ENCODE measurements at regions not wholly inside any gene's neighbourhood (a gene's known extent, or its start where the extent isn't known, plus 50 kb on each side); places are given as distances from the start of the nearest gene placed in this dataset.

GRCh38 chr18:34411952-34412351, 187.2 kb upstream of the NOL4 start:
- Histone ChIP-seq H3K4me1 (ENCODE audit: insufficient read depth, low read length, poor library complexity, severe bottlenecking) (no peaks in the 10 kb centered on the region), H2AFZ (ENCODE audit: low read length) (no peak overlapping the region), H3K4me2 (ENCODE audit: low read length) (no peak overlapping the region), H3K9me3 (ENCODE audit: low read length) (no peaks in the 10 kb centered on the region), H3K79me2 (ENCODE audit: insufficient read depth, low read depth, low read length) (no peaks in the 10 kb centered on the region), H3K9me2 (ENCODE audit: insufficient read depth, low read length) (no peaks in the 10 kb centered on the region), H3K4me3 (ENCODE audit: low read depth, low read length, poor library complexity, severe bottlenecking) (no peak overlapping the region), H4K20me1 (ENCODE audit: insufficient read depth, low read length) (no peaks in the 10 kb centered on the region), H3K27ac (ENCODE audit: low read depth, low read length, poor library complexity, severe bottlenecking) (no peak overlapping the region), H3K36me3 (ENCODE audit: insufficient read depth, low read length) (no peaks in the 10 kb centered on the region)
- ChIA-PET CTCF (ENCODE audit: unreplicated experiment) (no interaction called here), POLR2A (no interaction called here)
- intact Hi-C loops (cut with micrococcal nuclease; ENCODE audit: unreplicated experiment): no loop called here
- no peak for TF ChIP-seq CTCF (conservative IDR thresholded peaks at IDR 0.05; ENCODE audit: low read length)
- no peak for TF ChIP-seq EZH2phosphoT487 (IDR thresholded peaks at IDR 0.05; ENCODE audit: borderline replicate concordance, low read depth, low read length)
- DNase-seq (ENCODE audit: low spot score): no peak
- no TSS peak for BruUV-seq (replicated peaks)

GRCh38 chr18:34431042-34431441, 206.3 kb upstream of the NOL4 start:
- no peak for DNase-seq (ENCODE audit: low spot score)
- no peaks in the 10 kb centered on the region for H3K36me3 ChIP-seq (ENCODE audit: insufficient read depth, low read length)
- no peak overlapping the region for H3K4me3 ChIP-seq (ENCODE audit: low read depth, low read length, poor library complexity, severe bottlenecking)
- intact Hi-C loops (cut with micrococcal nuclease; ENCODE audit: unreplicated experiment): no loop called here
- POLR2A ChIA-PET: no interaction called here
- H3K79me2 ChIP-seq (ENCODE audit: insufficient read depth, low read depth, low read length): no peaks in the 10 kb centered on the region
- TF ChIP-seq CTCF (conservative IDR thresholded peaks at IDR 0.05; ENCODE audit: low read length) (no peak), EZH2phosphoT487 (IDR thresholded peaks at IDR 0.05; ENCODE audit: borderline replicate concordance, low read depth, low read length) (no peak)
- BruUV-seq (replicated peaks): no TSS peak
- H2AFZ ChIP-seq (ENCODE audit: low read length): no peak overlapping the region
- no peaks in the 10 kb centered on the region for H3K9me2 ChIP-seq (ENCODE audit: insufficient read depth, low read length)
- H3K27ac ChIP-seq (ENCODE audit: low read depth, low read length, poor library complexity, severe bottlenecking): no peak overlapping the region
- no peaks in the 10 kb centered on the region for H3K4me1 ChIP-seq (ENCODE audit: insufficient read depth, low read length, poor library complexity, severe bottlenecking)
- H3K9me3 ChIP-seq (ENCODE audit: low read length): no peaks in the 10 kb centered on the region
- no peaks in the 10 kb centered on the region for H4K20me1 ChIP-seq (ENCODE audit: insufficient read depth, low read length)
- CTCF ChIA-PET (ENCODE audit: unreplicated experiment): no interaction called here
- no peak overlapping the region for H3K4me2 ChIP-seq (ENCODE audit: low read length)

GRCh38 chr18:34444622-34445021, 219.9 kb upstream of the NOL4 start:
- DNase-seq (ENCODE audit: low spot score): no peak
- Histone ChIP-seq H3K4me2 (ENCODE audit: low read length) (no peak overlapping the region), H3K36me3 (ENCODE audit: insufficient read depth, low read length) (no peaks in the 10 kb centered on the region), H3K79me2 (ENCODE audit: insufficient read depth, low read depth, low read length) (no peaks in the 10 kb centered on the region), H3K9me3 (ENCODE audit: low read length) (no peaks in the 10 kb centered on the region), H3K4me1 (ENCODE audit: insufficient read depth, low read length, poor library complexity, severe bottlenecking) (no peaks in the 10 kb centered on the region), H3K27ac (ENCODE audit: low read depth, low read length, poor library complexity, severe bottlenecking) (no peak overlapping the region), H3K4me3 (ENCODE audit: low read depth, low read length, poor library complexity, severe bottlenecking) (no peak overlapping the region), H2AFZ (ENCODE audit: low read length) (no peak overlapping the region), H4K20me1 (ENCODE audit: insufficient read depth, low read length) (no peaks in the 10 kb centered on the region), H3K9me2 (ENCODE audit: insufficient read depth, low read length) (no peaks in the 10 kb centered on the region)
- POLR2A ChIA-PET: no interaction called here
- intact Hi-C loops (cut with micrococcal nuclease; ENCODE audit: unreplicated experiment): no loop called here
- BruUV-seq (replicated peaks): no TSS peak
- CTCF ChIA-PET (ENCODE audit: unreplicated experiment): no interaction called here
- TF ChIP-seq EZH2phosphoT487 (IDR thresholded peaks at IDR 0.05; ENCODE audit: borderline replicate concordance, low read depth, low read length) (no peak), CTCF (conservative IDR thresholded peaks at IDR 0.05; ENCODE audit: low read length) (no peak)
